GM23248 (cell line): ENCODE measurements at regions not wholly inside any gene's neighbourhood (a gene's known extent, or its start where the extent isn't known, plus 50 kb on each side); places are given as distances from the start of the nearest gene placed in this dataset.

Source experiments
- EZH2 ChIP-seq: fragments of 200-600 bp; sonication (generic); IDR thresholded peaks from 2 replicates; pipeline ENCODE4 v1.6.1; 2018; ENCODE audit warnings: antibody characterized with exemption, mild to moderate bottlenecking; ENCODE audit not compliant: insufficient read depth, poor library complexity, severe bottlenecking
- EZH2phosphoT487 ChIP-seq: fragments of 200-600 bp; sonication (generic); IDR thresholded peaks from 2 replicates; pipeline ENCODE4 v1.6.1; 2018; ENCODE audit warnings: antibody characterized with exemption, moderate library complexity, mild to moderate bottlenecking, low read depth; ENCODE audit not compliant: insufficient read depth

DNA sequence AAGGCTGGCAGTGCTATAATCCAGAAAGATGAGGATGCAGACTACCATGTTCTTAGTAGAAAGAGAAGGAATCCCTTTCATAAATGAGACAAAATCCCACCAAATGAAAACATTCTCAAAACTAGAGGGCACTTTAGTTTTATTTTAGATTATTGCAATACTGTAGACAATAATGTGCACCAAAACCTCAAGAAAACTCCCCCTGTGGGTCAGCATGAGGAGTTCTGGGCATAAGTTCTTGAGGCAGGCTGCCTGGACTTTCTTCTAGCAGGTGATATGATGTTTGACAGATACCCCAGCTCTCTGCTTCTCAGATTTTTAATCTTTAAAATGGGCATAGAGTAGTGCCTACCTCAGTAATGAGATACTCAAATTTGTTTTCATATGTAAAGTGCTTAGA is 196.3 kb upstream of the CTNND2 start:
- TF ChIP-seq EZH2phosphoT487 (no peak), EZH2 (no peak)
